Stimulated activated naive B cell treated with anti-CD40 and anti-IgM and Interleukin-4, amounts not matched to agents 10 μg/mL and 1 μg/mL and 100 μg/mL, for 72 hours (primary cell): ENCODE measurements at regions not wholly inside any gene's neighbourhood (a gene's known extent, or its start where the extent isn't known, plus 50 kb on each side); places are given as distances from the start of the nearest gene placed in this dataset.

Source experiments
- ATAC-seq, 2 donors: fragments of 150-1000 bp; cut with Tn5 transposase; replicated peaks; 2 replicates each; pipeline ENCODE4 v1.10.0; 2021; ENCODE audit warnings: moderate library complexity in 1 of 2
- DNase-seq: peaks from one replicate; pipeline ENCODE4 v3.0.0; 2021
- H3K27ac Mint-ChIP-seq: one replicate; pipeline ENCODE4 v1.8.0; 2022; ENCODE audit warnings: mild to moderate bottlenecking, mixed read lengths
- H3K27me3 Mint-ChIP-seq, 2 donors: one replicate each; pipeline ENCODE4 v1.8.0; 2022; ENCODE audit warnings: mixed read lengths in 2 of 2
- H3K36me3 Mint-ChIP-seq, 2 donors: one replicate each; pipeline ENCODE4 v1.8.0; 2022; ENCODE audit warnings: mixed read lengths in 2 of 2, mild to moderate bottlenecking in 1 of 2
- H3K4me1 Mint-ChIP-seq, 2 donors: one replicate each; pipeline ENCODE4 v1.8.0; 2022; ENCODE audit warnings: mixed read lengths in 2 of 2, mild to moderate bottlenecking in 1 of 2
- H3K4me3 Mint-ChIP-seq, 2 donors: one replicate each; pipeline ENCODE4 v1.8.0; 2022; ENCODE audit warnings: mild to moderate bottlenecking in 2 of 2, mixed read lengths in 2 of 2, moderate library complexity in 1 of 2
- H3K9me3 Mint-ChIP-seq, 2 donors: one replicate each; pipeline ENCODE4 v1.8.0; 2022; ENCODE audit warnings: mixed read lengths in 2 of 2, mild to moderate bottlenecking in 1 of 2

DNA sequence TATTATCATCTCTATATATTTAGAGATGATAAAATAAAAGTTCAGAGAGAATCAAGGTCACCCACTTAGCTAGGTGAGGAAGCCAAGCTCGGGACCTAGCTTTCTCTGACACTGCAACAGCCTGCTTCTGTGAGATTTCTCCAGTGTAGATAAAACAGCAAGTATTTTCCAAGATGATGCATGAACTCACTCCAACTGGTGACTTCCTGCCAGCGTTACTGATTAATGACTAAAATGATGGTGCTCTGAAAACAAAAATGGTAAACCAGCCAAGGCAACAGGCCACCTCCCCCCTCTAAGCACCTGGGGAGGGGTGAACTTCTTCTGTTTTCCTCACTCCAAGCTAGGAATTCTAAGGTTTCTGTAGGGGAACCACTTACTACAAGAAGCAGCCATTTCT lies 510.2 kb upstream of the ID2 start:
- DNase-seq = no peak
- H3K4me3 Mint-ChIP-seq = no peak overlapping the region
- H3K4me1 Mint-ChIP-seq = peaks cover 0 to 3% of the 10 kb centered on the region in 2 donors
- ATAC-seq = no peak
- H3K9me3 Mint-ChIP-seq = peaks cover 5 to 16% of the 10 kb centered on the region in 2 donors
- peaks cover 25 to 28% of the 10 kb centered on the region in 2 donors for H3K27me3 Mint-ChIP-seq
- H3K27ac Mint-ChIP-seq = no peak overlapping the region
- H3K36me3 Mint-ChIP-seq = peaks cover 0 to 5% of the 10 kb centered on the region in 2 donors

DNA sequence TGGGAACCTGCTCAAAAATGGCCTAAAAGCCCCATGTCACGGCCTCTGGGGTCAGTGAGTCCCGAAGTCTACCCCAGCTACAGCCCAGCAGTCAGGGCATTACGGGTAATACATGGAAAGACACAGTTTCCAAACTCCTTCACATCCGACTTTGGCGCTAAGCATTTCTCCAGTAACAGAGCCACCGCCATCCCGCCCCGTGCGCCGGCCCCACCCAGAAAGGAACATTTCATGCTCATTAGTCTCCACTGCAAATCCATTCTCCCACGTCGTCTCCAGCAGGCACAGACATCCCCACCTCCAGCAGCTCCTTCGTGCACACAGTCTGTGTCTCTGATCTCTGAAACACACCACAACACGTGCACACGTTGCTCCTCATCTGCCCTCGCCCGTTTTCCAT lies 509.2 kb upstream of the ID2 start:
- H3K27ac Mint-ChIP-seq = no peak overlapping the region
- H3K9me3 Mint-ChIP-seq = peaks cover 5 to 16% of the 10 kb centered on the region in 2 donors
- H3K27me3 Mint-ChIP-seq = peaks cover 25 to 32% of the 10 kb centered on the region in 2 donors
- DNase-seq (no peak), ATAC-seq (no peak)
- peaks cover 0 to 5% of the 10 kb centered on the region in 2 donors for H3K36me3 Mint-ChIP-seq
- no peak overlapping the region for H3K4me3 Mint-ChIP-seq
- H3K4me1 Mint-ChIP-seq = peaks cover 0 to 6% of the 10 kb centered on the region in 2 donors

DNA sequence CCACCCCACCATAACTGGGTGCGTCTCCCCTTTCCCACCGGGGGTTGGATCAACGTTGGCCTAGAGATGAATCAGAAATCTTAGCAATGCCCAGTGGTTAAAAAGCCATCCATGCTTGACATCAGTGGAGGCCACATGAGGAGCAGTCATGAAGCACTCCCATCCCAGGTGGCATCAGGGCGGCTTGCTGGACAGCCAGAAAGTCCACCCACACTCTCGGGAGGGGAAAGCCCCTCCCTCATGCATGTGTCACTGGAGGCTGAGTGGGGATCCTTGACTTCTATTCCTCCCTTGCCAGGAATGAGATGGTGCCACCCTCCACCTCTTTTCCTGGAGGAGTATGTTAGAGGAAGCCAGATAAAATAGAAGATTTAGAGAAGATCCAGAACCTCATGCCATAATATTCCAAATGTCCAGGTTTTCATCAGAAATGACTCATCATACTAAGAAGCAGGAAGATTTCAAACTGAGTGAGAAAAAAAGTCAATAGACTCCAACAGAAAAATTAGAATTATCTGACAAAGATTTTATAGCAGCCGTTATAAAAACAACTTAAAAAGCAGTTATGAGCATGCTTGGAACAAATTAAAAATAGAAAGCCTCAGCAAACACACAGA lies 507.1 kb upstream of the ID2 start:
- DNase-seq = no peak

DNA sequence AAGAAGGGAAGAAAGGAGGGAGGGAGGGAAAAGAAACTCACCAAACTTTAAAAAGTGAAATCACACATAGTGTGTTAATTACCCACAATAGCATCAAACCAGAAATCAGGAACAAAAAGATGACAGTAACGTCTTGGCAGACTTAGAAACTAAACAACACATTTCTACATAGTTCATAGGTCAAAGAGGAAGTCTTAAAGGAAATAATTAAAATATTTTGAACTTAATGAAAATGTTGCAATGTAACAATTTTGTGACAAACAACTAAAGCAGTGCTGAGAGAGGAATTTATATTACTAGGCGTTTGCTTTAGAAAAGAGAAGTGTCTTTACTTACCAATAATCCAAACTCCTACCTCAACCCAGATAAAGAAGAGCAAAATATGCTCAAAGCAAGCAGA lies 505.0 kb upstream of the ID2 start:
- peaks cover 26 to 37% of the 10 kb centered on the region in 2 donors for H3K27me3 Mint-ChIP-seq
- H3K36me3 Mint-ChIP-seq = peaks cover 0 to 5% of the 10 kb centered on the region in 2 donors
- H3K4me1 Mint-ChIP-seq = peaks cover 0 to 6% of the 10 kb centered on the region in 2 donors
- peaks cover 9 to 20% of the 10 kb centered on the region in 2 donors for H3K9me3 Mint-ChIP-seq
- H3K4me3 Mint-ChIP-seq = no peak overlapping the region
- ATAC-seq = no peak
- no peak for DNase-seq
- no peak overlapping the region for H3K27ac Mint-ChIP-seq

More for the DNA sequence above, 507.1 kb upstream of the ID2 start:
- ATAC-seq = no peak
- H3K27ac Mint-ChIP-seq = no peak overlapping the region
- peaks cover 5 to 18% of the 10 kb centered on the region in 2 donors for H3K9me3 Mint-ChIP-seq
- peaks cover 0 to 6% of the 10 kb centered on the region in 2 donors for H3K4me1 Mint-ChIP-seq
- H3K4me3 Mint-ChIP-seq = no peak overlapping the region
- H3K36me3 Mint-ChIP-seq = peaks cover 0 to 5% of the 10 kb centered on the region in 2 donors
- peaks cover 32 to 37% of the 10 kb centered on the region in 2 donors for H3K27me3 Mint-ChIP-seq

DNA sequence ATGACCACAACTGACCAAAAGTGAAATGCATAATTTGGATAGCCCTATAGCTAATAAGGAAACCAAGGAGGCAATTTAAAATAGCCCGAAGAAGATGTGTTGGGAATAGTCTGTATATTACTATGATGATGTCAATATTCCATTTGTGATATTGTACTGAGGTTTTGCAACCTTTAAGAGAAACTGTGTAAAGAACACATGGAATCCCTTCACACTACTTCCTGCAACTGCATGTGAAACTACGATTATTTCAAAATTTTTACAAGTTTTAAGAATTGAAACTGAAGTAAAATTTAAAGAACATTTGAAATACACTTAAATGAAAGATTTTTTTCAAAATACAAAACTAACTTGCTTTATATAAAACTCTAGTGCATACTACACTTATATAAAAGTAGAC lies 504.3 kb upstream of the ID2 start:
- H3K9me3 Mint-ChIP-seq = peaks cover 9 to 20% of the 10 kb centered on the region in 2 donors
- no peak overlapping the region for H3K27ac Mint-ChIP-seq
- H3K4me3 Mint-ChIP-seq = no peak overlapping the region
- no peak for ATAC-seq
- H3K36me3 Mint-ChIP-seq = peaks cover 0 to 5% of the 10 kb centered on the region in 2 donors
- DNase-seq = no peak
- peaks cover 0 to 6% of the 10 kb centered on the region in 2 donors for H3K4me1 Mint-ChIP-seq
- H3K27me3 Mint-ChIP-seq = peaks cover 25 to 36% of the 10 kb centered on the region in 2 donors

DNA sequence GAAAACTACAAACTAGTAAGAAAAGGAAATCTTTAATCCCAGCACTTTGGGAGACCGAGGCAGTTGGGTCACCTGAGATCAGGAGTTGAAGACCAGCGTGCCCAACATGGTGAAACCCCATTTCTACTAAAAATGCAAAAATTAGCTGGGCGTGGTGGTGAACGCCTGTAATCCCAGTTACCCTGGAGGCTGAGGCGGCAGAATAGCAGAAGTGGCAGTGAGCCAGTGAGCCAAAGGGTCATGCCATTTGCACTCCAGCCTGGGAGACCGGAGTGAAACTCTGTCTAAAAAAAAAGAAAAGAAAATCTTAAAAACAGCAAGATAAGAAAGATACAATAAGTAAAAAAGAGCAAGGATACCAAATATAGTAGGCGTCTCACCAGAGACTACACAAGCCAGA lies 502.9 kb upstream of the ID2 start:
- Mint-ChIP-seq H3K27ac (no peak overlapping the region), H3K36me3 (peaks cover 0 to 5% of the 10 kb centered on the region in 2 donors), H3K9me3 (peaks cover 12 to 16% of the 10 kb centered on the region in 2 donors), H3K4me1 (peaks cover 0 to 6% of the 10 kb centered on the region in 2 donors), H3K4me3 (no peak overlapping the region), H3K27me3 (peaks cover 17 to 28% of the 10 kb centered on the region in 2 donors)
- DNase-seq (no peak), ATAC-seq (no peak)

DNA sequence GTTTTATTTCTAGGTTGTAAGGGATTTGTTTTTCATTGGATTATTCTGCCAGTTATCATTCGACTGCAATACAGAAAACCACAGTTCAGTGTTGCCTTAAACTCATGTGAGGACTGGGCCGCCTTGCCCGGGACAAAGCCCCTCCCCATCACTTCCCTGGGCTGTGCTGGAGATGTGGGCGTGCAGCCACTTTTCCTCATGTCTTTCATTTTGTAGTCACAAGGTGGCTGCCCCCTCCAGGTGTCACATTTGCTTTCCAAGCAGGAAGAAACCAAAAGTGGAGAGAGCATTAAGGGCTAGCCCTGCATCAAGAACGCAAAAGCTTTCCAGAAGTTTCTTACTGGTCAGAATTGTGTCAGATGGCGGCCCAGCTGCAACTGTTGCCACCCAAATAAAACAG lies 492.5 kb upstream of the ID2 start:
- no peaks in the 10 kb centered on the region for H3K36me3 Mint-ChIP-seq
- no peak overlapping the region for H3K27ac Mint-ChIP-seq
- peaks cover 8 to 13% of the 10 kb centered on the region in 2 donors for H3K27me3 Mint-ChIP-seq
- peaks cover 6 to 9% of the 10 kb centered on the region in 2 donors for H3K4me1 Mint-ChIP-seq
- DNase-seq (no peak), ATAC-seq (no peak)
- peaks cover 0 to 6% of the 10 kb centered on the region in 2 donors for H3K9me3 Mint-ChIP-seq
- H3K4me3 Mint-ChIP-seq = no peak overlapping the region

DNA sequence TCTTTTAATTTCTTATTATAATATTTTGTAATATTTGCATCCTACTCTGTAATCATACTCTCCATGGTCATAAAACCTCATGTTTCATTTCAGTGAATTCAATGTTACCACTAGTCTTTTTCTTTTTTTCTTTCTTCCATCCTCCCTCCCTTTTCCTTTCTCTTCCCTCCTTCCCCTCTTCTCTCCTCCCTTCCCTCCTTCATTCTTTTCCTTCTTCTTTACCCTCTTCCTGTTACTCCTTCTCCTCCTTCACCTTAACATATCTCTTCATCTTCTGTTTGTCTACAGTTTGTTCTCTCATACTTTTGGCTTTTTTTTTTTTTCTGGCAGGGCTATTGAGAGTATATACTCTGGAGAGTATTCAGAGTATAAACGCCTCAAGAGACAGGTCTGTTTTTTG lies 491.6 kb upstream of the ID2 start:
- Mint-ChIP-seq H3K27me3 (peaks cover 8 to 13% of the 10 kb centered on the region in 2 donors), H3K4me3 (no peak overlapping the region), H3K27ac (no peak overlapping the region), H3K9me3 (peaks cover 0 to 6% of the 10 kb centered on the region in 2 donors), H3K4me1 (peaks cover 6 to 9% of the 10 kb centered on the region in 2 donors), H3K36me3 (no peaks in the 10 kb centered on the region)
- ATAC-seq (no peak), DNase-seq (no peak)

DNA sequence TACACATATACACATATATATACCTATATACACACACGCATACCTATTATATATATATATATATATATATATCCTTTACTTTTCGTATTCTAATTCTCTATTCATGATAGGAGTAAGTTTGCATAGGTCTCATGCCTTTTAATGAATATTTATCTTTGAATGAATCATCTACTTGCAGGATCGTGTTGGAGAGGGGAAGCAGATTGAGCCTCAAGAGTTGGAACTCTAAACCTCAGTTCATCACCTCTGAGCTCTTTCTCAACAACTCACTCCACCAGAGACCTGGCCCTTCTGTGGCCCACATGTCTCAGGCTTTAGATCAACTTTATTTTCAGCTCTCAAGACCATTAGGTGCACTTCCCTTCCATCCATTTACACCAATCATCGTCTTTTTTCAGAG lies 490.4 kb upstream of the ID2 start:
- no peak overlapping the region for H3K4me3 Mint-ChIP-seq
- H3K4me1 Mint-ChIP-seq = peaks cover 6 to 9% of the 10 kb centered on the region in 2 donors
- H3K9me3 Mint-ChIP-seq = no peaks in the 10 kb centered on the region
- DNase-seq = no peak
- ATAC-seq = no peak
- H3K36me3 Mint-ChIP-seq = no peaks in the 10 kb centered on the region
- H3K27me3 Mint-ChIP-seq = peaks cover 8 to 13% of the 10 kb centered on the region in 2 donors
- no peak overlapping the region for H3K27ac Mint-ChIP-seq

DNA sequence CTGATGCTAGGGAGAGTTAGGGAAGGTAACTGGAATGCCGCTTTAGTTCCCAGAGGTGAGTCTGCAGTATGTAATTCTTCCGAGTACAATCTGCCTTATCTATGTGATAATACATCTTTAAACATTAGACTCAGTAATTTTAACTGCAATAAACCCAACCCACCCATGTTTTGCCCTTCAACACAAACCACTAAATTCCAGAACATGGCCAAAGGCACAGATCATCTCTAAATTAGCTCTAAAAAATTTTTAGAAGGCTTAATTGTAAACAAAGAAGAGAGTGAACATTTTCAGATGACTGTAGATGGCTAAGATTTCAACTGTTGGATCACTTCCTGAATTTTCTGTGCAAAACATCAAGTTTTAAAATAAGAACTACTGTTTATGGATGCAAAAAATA lies 488.7 kb upstream of the ID2 start:
- Mint-ChIP-seq H3K27me3 (peaks cover 8 to 14% of the 10 kb centered on the region in 2 donors), H3K27ac (no peak overlapping the region), H3K9me3 (no peaks in the 10 kb centered on the region), H3K4me1 (peaks cover 6 to 9% of the 10 kb centered on the region in 2 donors), H3K36me3 (no peaks in the 10 kb centered on the region), H3K4me3 (no peak overlapping the region)
- DNase-seq (no peak), ATAC-seq (no peak)

DNA sequence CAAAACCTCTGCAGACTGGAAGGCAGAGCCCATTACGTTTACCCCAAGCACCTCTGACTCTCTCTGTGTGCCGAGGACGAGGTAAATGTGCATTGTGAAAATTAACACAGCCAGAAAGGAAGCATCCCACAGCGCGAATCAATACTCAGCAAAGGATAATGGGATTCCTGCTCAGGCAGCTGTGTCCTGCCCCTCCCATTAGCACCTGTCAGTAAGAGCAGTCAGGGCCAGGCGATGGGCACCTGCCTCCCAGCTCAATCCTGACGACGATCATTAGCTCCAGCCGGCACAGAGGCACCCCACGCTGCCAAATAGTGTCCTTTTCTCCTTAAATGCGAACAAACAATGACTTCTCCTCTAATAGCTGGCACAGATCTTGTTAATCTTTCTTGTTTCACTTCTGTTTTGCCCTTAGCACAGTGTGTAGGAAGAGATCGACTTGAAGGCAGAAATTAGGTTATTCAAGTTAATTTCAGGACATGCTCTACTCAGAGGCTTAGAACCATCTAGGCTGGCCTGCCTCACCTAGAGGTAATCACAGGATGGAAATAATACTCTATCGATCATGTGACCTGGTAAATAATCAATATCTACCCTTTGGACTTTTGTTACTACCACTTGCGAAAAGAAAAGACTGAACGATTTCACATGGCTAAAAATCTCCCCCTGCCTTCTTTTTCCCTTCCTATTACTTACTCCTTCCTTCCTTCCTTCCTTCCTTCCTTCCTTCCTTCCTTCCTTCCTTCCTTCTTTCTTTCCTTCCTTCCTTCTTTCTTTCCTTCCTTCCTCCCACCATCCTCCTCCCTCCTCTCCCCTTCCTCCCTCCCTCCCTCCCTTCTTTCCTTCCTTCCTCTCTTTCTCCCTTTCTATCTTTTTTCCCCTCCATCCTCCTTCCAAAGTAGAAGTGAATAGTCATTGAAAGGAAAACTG lies 487.9 kb upstream of the ID2 start:
- H3K4me3 Mint-ChIP-seq = no peak overlapping the region
- no peaks in the 10 kb centered on the region for H3K9me3 Mint-ChIP-seq
- peaks cover 8 to 20% of the 10 kb centered on the region in 2 donors for H3K27me3 Mint-ChIP-seq
- no peak overlapping the region for H3K27ac Mint-ChIP-seq
- H3K4me1 Mint-ChIP-seq = peaks cover 9 to 16% of the 10 kb centered on the region in 2 donors
- ATAC-seq (peak in 1 of 2 donors; percentile 42), DNase-seq (no peak)
- no peaks in the 10 kb centered on the region for H3K36me3 Mint-ChIP-seq

DNA sequence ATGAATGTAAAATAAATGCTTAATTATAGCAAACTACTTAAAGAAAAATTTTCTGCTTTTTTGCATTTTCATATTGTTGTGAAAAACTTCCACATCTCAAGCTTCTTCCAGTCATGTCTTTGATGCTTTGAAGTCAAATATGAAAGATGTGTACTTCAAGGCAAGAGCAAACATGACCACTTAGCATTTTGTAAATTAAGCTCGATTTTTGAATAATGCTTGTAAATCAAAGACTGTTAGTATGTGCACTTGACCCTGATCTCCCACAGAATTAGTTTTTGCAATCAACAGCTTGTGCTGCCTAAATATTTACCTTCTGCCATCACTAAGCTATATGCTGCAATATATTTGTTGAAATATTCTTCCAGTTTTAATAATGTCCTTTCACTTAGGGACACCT lies 486.1 kb upstream of the ID2 start:
- Mint-ChIP-seq H3K36me3 (peaks cover 9% of the 10 kb centered on the region in 2 donors), H3K27ac (no peak overlapping the region), H3K4me1 (peaks cover 9 to 16% of the 10 kb centered on the region in 2 donors), H3K4me3 (no peak overlapping the region), H3K9me3 (peaks cover 6 to 14% of the 10 kb centered on the region in 2 donors), H3K27me3 (peaks cover 19 to 24% of the 10 kb centered on the region in 2 donors)
- DNase-seq = no peak
- ATAC-seq = no peak

DNA sequence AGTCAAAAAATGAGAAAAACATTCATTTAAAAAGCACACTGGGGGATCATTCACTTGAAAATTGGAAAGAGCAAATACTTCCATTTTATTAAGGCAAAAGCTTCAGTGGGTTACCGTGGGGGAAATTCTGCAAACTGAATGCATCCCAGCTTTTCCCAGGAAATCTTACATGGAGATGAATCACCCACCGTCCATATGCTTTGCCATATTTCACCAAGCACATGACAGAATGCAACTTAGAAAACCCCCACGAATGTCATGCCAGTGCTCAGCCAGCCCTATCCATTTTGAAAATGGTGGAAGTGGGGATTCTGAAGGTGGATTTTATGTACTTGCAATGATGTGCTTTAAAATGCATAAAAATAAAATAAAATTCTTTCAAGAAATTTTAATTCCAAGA lies 485.5 kb upstream of the ID2 start:
- H3K4me3 Mint-ChIP-seq = no peak overlapping the region
- ATAC-seq = no peak
- H3K36me3 Mint-ChIP-seq = peaks cover 9% of the 10 kb centered on the region in 2 donors

DNA sequence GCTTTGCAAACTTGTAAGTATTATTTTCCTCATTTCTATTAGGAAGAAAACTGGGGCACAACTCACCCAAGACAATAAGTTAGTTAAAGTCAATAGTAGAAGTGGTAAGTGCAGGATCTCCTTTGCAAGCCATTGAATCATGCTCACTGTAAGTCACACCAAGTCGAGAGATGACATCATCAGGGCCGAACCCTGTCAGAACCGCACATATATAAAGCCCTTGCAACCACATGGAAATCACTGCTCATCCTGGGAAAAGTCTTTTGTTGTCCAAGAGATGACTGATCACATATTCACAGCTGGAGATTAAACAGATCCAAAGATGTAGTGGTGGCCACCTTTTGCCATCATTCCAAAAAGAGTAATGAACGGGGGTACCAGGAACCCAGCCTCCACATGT lies 484.8 kb upstream of the ID2 start:
- Mint-ChIP-seq H3K27me3 (peaks cover 25 to 30% of the 10 kb centered on the region in 2 donors), H3K9me3 (peaks cover 8 to 19% of the 10 kb centered on the region in 2 donors)
- no peak for ATAC-seq

More for the DNA sequence above, 485.5 kb upstream of the ID2 start:
- Mint-ChIP-seq H3K27ac (no peak overlapping the region), H3K9me3 (peaks cover 8 to 19% of the 10 kb centered on the region in 2 donors), H3K4me1 (peaks cover 12 to 16% of the 10 kb centered on the region in 2 donors), H3K27me3 (peaks cover 25 to 29% of the 10 kb centered on the region in 2 donors)
- no peak for DNase-seq

More for the DNA sequence above, 484.8 kb upstream of the ID2 start:
- DNase-seq = no peak
- no peak overlapping the region for H3K27ac Mint-ChIP-seq
- H3K4me1 Mint-ChIP-seq = peaks cover 15 to 21% of the 10 kb centered on the region in 2 donors
- H3K4me3 Mint-ChIP-seq = no peak overlapping the region
- H3K36me3 Mint-ChIP-seq = peaks cover 9% of the 10 kb centered on the region in 2 donors
